HK-2 (cell line): ENCODE measurements at regions not wholly inside any gene's neighbourhood (a gene's known extent, or its start where the extent isn't known, plus 50 kb on each side); places are given as distances from the start of the nearest gene placed in this dataset.

ENCODE experiments used
- DNase-seq: peaks from one replicate; pipeline ENCODE4 v3.0.0-alpha.2; 2018; ENCODE audit not compliant: unreplicated experiment

GRCh38 chr3:5616873-5617272 is 429.4 kb downstream of the EDEM1 start:
- DNase-seq, result no peak

DNA sequence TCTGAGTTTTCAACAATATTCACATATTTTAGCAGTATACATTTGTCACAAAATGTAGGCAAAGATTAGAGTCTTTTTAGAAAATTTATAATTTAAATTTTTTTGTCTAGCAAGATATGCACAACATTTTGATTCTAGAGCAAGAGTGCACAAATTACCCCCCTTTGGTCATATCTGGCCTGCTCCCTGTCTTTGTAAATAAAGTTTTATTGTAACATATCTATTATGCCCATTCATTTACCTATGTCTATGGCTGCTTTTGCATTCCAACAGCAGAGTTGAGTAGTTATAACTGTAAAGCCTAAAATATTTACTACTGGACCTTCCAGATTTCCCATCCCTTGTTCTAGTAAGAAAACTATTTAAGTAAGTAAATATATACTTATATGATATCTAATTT is 430.7 kb downstream of the EDEM1 start:
- no peak for DNase-seq

DNA sequence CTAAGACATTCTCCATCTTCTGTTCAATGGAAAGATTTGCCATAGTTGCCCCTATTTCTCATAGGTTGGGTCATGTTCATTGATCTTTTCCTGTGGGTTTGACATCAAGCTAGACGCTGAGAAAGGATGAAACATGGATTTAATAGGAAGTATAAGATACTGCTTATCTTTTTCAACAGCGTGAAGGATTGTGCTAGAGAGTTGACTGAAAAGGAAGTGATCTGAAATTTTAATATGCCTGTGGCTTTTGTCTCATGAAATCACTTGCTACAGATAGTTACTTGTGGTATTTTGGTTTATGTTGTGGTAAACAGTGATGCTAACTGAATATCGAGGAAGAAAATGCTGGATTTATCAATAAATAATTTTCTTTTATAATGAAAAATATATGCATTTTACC is 442.9 kb downstream of the EDEM1 start:
- DNase-seq, result no peak

DNA sequence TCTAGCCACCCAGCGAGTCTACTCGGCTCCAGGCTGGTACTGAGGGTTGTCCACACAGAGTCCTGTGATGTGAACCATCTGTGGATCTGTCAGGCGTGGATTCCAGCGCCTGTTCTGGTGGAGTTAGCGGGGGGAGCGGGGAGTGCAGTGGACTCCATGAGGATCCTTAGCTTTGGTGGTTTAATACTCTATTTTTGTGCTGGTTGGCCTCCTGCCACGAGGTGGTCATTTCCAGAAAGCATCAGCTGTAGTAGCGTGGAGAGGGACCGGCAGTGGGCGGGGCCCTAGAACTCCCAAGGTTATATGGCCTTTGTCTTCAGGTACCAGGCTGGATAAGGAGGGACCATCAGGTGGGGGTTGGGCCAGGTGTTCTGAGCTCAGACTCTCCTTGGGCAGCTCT is 446.5 kb downstream of the EDEM1 start:
- no peak for DNase-seq

DNA sequence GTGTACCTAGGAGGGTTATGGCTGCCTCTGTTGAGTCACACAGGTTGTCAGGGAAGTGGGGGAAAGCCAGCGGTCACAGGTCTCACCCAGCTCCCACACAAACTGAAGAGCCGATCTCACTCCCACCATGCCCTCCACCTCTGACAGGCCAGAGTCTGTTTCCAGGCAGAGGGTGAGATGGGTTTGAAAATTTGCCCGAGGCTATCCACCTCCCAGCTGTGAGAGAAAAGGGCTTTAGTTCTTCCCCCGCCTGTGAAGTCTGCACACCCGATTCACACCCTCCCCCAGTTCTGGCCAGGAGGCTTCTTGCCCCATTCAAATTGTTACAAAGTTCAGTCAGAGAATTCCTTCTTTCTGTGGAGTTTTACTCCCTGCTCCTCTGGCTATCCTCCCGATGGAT is 446.9 kb downstream of the EDEM1 start:
- no peak for DNase-seq

DNA sequence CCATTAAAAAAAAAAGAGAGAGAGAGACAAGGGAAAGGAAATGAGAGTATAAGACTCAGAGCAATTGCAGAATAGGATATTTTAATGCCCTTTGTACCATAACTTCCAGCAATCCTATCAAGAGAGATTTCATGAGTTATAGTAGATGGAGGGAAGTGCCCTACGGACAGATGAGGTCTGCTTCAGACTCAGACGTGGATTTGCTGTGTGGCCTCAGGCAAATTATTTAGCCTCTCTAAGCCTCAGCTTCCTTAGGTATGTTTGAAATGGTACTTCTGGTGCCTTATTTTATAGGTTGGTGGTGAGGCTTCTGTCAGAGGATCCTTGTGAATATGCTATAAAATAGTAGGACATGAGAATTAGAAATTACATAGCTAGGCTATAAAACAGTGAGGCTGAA is 448.2 kb downstream of the EDEM1 start:
- DNase-seq, result no peak

GRCh38 chr3:5638550-5638949 is 451.0 kb downstream of the EDEM1 start:
- DNase-seq, result no peak

DNA sequence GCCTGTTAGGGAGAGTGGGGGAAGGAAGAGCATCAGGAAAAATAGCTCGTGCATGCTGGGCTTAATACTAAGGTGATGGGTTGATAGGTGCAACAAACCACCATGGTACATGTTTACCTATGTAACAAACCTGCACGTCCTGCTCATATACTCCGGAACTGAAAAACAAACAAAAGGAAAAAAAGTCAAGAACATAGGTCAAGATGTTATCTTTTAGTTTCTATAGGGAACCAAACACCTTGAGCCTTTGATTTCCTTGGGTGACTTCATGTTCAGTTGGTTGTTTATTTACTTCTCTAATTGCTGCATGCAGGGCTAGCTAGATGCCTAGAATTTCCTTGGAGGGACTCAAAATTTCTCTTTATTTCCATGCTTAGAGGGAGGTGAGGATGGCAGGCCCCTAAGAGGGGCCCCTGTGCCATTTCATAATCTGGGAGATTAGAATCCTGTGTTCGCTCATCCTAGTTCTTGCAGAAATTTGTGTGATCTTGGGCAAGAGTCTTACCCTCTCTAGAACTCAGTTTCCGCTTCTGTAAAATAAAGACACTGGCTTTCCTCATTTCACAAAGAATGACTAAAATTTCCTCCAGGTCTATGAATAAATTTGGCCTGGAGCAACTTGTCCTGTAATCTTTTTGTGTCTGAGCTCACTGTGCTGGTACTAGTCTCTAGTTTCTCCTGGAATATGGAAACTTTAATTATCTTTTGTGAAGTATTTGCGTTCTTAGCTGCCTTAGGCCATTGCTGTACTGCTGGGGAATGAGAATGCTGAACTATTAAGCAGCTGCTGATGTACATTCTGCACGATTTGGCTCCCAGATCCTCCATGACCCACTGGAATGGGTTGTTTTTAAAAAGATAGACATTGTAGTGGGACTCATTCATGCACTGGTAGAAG is 457.5 kb downstream of the EDEM1 start:
- no peak for DNase-seq

DNA sequence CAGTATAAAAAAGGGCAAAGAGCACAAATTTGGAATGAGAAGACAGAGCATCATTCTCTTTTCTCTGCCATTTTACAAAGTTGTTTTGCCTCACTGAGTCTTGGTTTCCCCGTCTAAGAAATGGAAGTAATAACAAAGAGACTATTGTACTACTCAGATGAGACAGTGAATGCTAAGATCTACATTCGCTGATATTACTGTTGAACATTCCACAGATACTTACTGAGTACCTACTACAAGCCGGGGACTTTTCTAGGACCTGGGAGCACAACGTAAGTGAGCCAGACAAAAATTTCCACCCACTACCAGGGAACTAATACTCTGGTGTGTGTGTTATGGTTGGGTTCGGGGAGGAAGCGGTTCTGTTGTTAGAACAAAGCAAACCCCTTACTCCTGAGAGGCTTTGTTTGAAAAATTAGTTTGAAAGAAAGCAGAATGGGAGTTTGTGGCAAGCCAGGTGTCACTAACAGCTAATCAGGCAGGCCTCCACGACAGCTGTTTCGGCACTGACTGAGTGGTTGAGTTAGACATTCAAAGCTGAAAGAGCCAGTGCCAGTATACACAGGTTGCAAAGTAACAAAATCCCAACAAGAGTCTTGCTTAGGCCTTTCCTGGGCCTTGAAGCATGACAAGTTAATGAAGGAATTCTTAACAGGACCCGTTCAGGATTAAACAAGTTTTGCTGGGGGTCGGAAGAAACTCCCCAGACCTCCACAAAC is 458.3 kb downstream of the EDEM1 start:
- no peak for DNase-seq

DNA sequence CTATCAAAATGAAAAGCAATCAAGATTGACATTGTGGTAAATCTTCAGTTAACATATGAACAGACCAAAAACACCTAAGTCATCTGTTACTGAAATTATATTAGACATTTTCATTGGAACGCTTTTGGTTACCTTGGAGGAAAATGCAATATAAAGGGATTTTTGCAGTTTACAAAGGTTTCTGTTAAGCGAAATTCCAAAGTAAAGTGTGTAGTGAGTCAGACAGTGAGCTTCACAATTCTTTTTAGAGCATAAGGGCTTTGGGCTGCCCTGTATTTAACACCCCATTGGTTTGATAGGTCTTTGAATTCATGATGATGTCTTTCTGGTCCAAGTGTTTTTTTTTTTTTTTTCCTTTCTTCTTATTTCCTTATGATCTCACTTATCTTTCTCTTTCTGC is 462.8 kb downstream of the EDEM1 start:
- no peak for DNase-seq

DNA sequence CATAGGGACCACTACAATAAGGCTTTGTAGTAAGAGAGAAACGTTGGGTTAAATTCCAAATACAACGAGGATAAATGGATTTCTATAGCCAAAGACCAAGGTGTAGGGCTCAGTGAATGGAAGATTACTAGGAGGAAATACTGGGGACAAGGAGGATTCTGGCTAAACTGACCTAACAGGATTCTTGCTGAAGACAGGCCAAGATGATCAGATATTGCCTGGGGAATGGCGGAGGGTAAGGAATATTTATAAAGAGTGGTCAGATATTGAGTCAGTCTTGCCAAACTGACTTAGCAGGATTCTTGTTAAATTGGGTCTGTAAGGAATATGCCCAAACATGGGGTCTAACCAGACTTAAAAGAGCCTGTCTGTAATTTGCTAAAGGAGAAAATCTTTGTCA is 463.8 kb downstream of the EDEM1 start:
- no peak for DNase-seq

- DNase-seq, result no peak
Observed at GRCh38 chr3:5653426-5654143, 466.1 kb downstream of the EDEM1 start.

DNA sequence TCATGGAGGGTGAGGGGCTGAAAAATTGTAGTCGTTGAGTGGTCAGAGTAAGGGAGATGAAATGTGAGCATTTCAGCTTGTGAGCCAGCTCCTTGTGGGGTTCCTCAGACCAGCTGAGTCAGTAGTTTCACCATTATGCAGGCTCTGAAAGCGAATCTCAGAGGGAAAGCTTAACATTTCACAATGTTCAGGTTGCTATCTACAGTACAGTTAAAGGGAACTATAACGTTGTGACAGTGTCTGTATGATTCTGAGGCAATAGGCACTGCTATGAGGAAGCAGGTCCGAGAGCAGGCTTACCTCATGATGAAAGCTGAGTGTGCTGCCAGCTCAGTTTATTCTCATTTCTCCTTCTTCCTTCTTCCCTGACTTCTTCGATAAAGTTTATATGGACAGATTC is 469.6 kb downstream of the EDEM1 start:
- DNase-seq, result no peak

DNA sequence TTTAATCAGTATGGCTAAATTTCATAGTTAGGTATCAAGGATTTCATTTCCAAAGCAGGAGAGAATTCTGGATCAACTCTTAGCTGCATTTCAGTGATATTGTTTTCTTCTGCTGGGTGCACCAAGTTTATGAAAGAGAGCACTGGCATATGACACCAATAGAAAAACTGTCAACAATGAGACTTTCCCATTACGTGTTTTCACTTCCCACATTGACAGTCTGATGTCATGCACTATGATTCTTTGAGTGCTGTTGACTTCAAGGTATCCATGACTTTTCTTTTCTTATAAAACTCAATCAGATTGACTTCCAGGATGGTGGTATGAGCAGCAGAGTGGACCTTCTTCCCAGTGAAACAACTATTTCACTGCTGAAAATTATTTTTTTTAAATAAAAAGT is 476.1 kb downstream of the EDEM1 start:
- no peak for DNase-seq

DNA sequence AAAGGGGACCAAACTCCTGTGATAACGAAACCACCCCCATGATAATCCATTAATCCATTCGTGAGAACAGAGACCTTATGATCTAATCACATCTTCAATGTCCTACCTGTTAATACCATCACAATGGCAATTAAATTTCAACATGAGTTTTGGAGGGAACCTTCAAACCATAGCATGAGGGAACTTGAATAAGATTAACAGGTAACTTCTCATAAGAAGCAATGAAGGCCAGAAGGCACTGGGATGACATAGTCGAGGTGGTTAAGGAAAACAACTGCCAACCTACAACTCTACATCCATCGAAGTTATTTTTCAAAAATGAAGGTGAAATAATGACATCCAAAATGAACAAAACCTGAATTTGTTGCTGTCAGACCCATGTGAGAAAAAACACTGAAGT is 478.9 kb downstream of the EDEM1 start:
- DNase-seq, result no peak

- DNase-seq, result no peak
Observed at GRCh38 chr3:5673521-5673920, 486.0 kb downstream of the EDEM1 start.

DNA sequence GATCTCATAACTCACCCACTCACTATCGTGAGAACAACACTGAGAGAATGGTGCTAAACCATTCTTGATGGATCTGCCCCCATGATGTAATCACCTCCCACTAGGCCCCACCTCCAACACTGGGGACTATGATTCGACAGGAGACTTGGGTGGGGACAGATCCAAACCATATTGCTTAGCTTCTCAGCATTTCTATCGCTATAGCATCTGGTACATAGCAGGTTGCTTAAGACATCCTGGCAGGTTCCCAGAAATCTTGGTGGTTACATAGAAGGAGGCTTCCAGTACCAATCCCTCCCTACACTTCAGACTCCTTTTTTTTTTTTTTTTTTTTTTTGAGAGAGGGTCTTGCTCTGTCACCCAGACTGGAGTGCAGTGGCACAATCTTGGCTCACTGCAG is 487.8 kb downstream of the EDEM1 start:
- no peak for DNase-seq

DNA sequence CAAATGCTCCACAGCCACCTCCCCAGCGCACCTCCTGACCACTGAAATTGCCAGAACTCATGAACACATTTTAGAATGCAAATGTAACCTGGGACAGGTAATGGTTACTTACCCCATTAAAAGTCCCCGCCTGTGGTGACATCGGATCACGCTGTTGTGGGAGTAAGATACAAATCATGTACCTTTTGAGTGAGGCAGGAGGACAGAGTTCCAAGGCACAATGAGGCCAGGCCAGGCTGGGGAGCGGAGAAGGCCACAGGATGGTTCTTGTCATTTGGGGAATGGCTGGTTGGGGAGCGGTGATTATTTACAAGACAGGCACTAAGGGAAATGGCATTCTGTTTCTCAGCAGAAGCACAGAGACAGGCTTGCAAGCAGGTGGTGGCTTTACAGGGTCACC is 490.0 kb downstream of the EDEM1 start:
- no peak for DNase-seq

- no peak for DNase-seq
Observed at GRCh38 chr3:5678248-5678647, 490.7 kb downstream of the EDEM1 start.

DNA sequence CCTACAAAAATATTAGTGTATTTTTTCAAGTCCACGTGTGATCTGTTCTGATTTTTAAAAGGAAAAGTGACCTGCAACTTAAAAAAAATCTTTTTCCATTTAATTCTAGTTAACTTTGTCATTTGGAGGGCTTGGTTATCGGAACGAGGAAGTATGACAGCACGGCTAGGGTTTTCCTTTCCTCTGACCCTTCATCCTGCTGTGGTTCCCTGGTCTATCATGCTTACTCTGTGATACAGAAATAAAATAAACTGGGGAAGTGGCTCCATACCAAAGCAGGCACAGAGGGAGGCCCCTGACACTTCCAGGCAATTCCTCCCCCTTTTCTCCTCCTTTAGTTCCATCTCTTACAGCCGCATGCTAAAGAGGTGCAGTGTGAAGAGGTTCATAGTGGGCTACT is 491.3 kb downstream of the EDEM1 start:
- DNase-seq, result no peak

- DNase-seq, result no peak
Observed at GRCh38 chr3:5687230-5687629, 499.7 kb downstream of the EDEM1 start.

- DNase-seq, result no peak
Observed at GRCh38 chr3:5690490-5690889, 503.0 kb downstream of the EDEM1 start.
